HEK293 (cell line): ENCODE measurements at regions not wholly inside any gene's neighbourhood (a gene's known extent, or its start where the extent isn't known, plus 50 kb on each side); places are given as distances from the start of the nearest gene placed in this dataset.

Source experiments
- YY1 ChIP-seq: fragments of 450-650 bp; formaldehyde crosslinking; IDR thresholded peaks from 2 replicates; pipeline ENCODE4 v1.5.1; 2018; ENCODE audit warnings: missing biosample characterization, missing genetic modification characterization
- YY2 ChIP-seq: fragments of 450-650 bp; formaldehyde crosslinking; IDR thresholded peaks from 2 replicates; pipeline ENCODE4 v1.5.1; 2016; ENCODE audit warnings: missing biosample characterization, missing genetic modification characterization
- ZBTB48 ChIP-seq: fragments of 450-650 bp; formaldehyde crosslinking; IDR thresholded peaks from 2 replicates; pipeline ENCODE4 v1.5.1; 2016; ENCODE audit warnings: missing biosample characterization, missing genetic modification characterization
- ZBTB7A ChIP-seq: fragments of 450-650 bp; formaldehyde crosslinking; IDR thresholded peaks from 2 replicates; pipeline ENCODE4 v1.5.1; 2016; ENCODE audit warnings: low read depth, missing biosample characterization, missing genetic modification characterization
- ZBTB8A ChIP-seq: fragments of 450-650 bp; formaldehyde crosslinking; IDR thresholded peaks from 2 replicates; pipeline ENCODE4 v1.5.1; 2016; ENCODE audit warnings: missing biosample characterization, missing genetic modification characterization
- ZEB2 ChIP-seq: fragments of 450-650 bp; formaldehyde crosslinking; IDR thresholded peaks from 2 replicates; pipeline ENCODE4 v1.5.1; 2016; ENCODE audit warnings: missing biosample characterization, missing genetic modification characterization
- ZFHX2 ChIP-seq: fragments of 450-650 bp; formaldehyde crosslinking; conservative IDR thresholded peaks from 2 replicates; pipeline ENCODE4 v1.5.1; 2016; ENCODE audit warnings: missing biosample characterization, missing genetic modification characterization
- ZIC2 ChIP-seq: fragments of 450-650 bp; formaldehyde crosslinking; IDR thresholded peaks from 2 replicates; pipeline ENCODE4 v1.5.1; 2016; ENCODE audit warnings: missing biosample characterization, missing genetic modification characterization
- ZNF18 ChIP-seq: fragments of 450-650 bp; formaldehyde crosslinking; IDR thresholded peaks from 2 replicates; pipeline ENCODE4 v1.5.1; 2016; ENCODE audit warnings: missing biosample characterization, missing genetic modification characterization
- ZNF292 ChIP-seq: fragments of 450-650 bp; formaldehyde crosslinking; IDR thresholded peaks from 2 replicates; pipeline ENCODE4 v1.5.1; 2016; ENCODE audit warnings: low read depth, missing biosample characterization, missing genetic modification characterization, borderline replicate concordance
- ZNF335 ChIP-seq: fragments of 450-650 bp; formaldehyde crosslinking; conservative IDR thresholded peaks from 2 replicates; pipeline ENCODE4 v1.5.1; 2016; ENCODE audit warnings: missing biosample characterization, missing genetic modification characterization
- ZNF362 ChIP-seq: fragments of 450-650 bp; formaldehyde crosslinking; IDR thresholded peaks from 2 replicates; pipeline ENCODE4 v1.5.1; 2016; ENCODE audit warnings: missing biosample characterization, missing genetic modification characterization
- ZNF416 ChIP-seq: fragments of 450-650 bp; formaldehyde crosslinking; IDR thresholded peaks from 2 replicates; pipeline ENCODE4 v1.5.1; 2016; ENCODE audit warnings: missing biosample characterization, missing genetic modification characterization
- ZNF558 ChIP-seq: fragments of 450-650 bp; formaldehyde crosslinking; IDR thresholded peaks from 2 replicates; pipeline ENCODE4 v1.5.1; 2016; ENCODE audit warnings: missing biosample characterization, missing genetic modification characterization
- ZNF561 ChIP-seq: fragments of 450-650 bp; IDR thresholded peaks from 2 replicates; pipeline ENCODE4 v1.5.1; 2018; ENCODE audit warnings: missing biosample characterization, missing genetic modification characterization, borderline replicate concordance
- ZNF571 ChIP-seq: fragments of 450-650 bp; formaldehyde crosslinking; IDR thresholded peaks from 2 replicates; pipeline ENCODE4 v1.5.0; 2017; ENCODE audit warnings: missing biosample characterization, missing genetic modification characterization
- ZNF785 ChIP-seq: fragments of 450-650 bp; formaldehyde crosslinking; IDR thresholded peaks from 2 replicates; pipeline ENCODE4 v1.5.1; 2016; ENCODE audit warnings: missing biosample characterization, missing genetic modification characterization
- ZSCAN23 ChIP-seq: fragments of 450-650 bp; formaldehyde crosslinking; IDR thresholded peaks from 2 replicates; pipeline ENCODE4 v1.5.1; 2016; ENCODE audit warnings: missing biosample characterization, missing genetic modification characterization
- ZSCAN30 ChIP-seq: fragments of 450-650 bp; IDR thresholded peaks from 2 replicates; pipeline ENCODE4 v1.5.1; 2018; ENCODE audit warnings: missing biosample characterization, mild to moderate bottlenecking, missing genetic modification characterization, moderate library complexity
- TF ChIP-seq, protein P1 (sequence below): fragments of 450-650 bp; formaldehyde crosslinking; IDR thresholded peaks from 2 replicates; pipeline ENCODE4 v1.5.1; 2016; ENCODE audit warnings: missing biosample characterization, missing genetic modification characterization, borderline replicate concordance
- TF ChIP-seq, protein P2 (sequence below): fragments of 450-650 bp; formaldehyde crosslinking; IDR thresholded peaks from 2 replicates; pipeline ENCODE4 v1.5.1; 2016; ENCODE audit warnings: missing biosample characterization, missing genetic modification characterization
- TF ChIP-seq, protein P3 (sequence below): fragments of 450-650 bp; formaldehyde crosslinking; IDR thresholded peaks from 2 replicates; pipeline ENCODE4 v1.5.1; 2016; ENCODE audit warnings: missing biosample characterization, missing genetic modification characterization
- TF ChIP-seq, protein P4 (sequence below): fragments of 450-650 bp; formaldehyde crosslinking; IDR thresholded peaks from 2 replicates; pipeline ENCODE4 v1.5.1; 2016; ENCODE audit warnings: missing biosample characterization, missing genetic modification characterization
- TF ChIP-seq, protein P5 (sequence below): IDR thresholded peaks from 2 replicates; pipeline ENCODE4 v1.6.1; 2011; ENCODE audit warnings: mild to moderate bottlenecking, low read depth, low read length, borderline replicate concordance

GRCh38 chr12:63420206-63420644 is 248.1 kb downstream of the DPY19L2 start (continued):
- no peak for TF ChIP-seq ZSCAN23 (tag by site-specific recombination)
- peak; percentile 49 for TF ChIP-seq ZBTB8A (tag by site-specific recombination)
- TF ChIP-seq ZNF335 (tag by site-specific recombination) = peak; percentile 40; the same call in 1 of the 2 replicates
- TF ChIP-seq ZNF571 = no peak
- 0 out of 2 replicates have a peak, but pooled peaks have one; percentile 34 for TF ChIP-seq ZNF18
- TF ChIP-seq ZNF292 = no peak
- 0 out of 2 replicates have a peak, but pooled peaks have one; percentile 16 for TF ChIP-seq YY1 (tag by site-specific recombination)
- TF ChIP-seq YY2 (tag by site-specific recombination) = no peak
- no peak for TF ChIP-seq ZFHX2
- peak; percentile 89 for TF ChIP-seq ZIC2 (tag by site-specific recombination)
- TF ChIP-seq ZNF416 (tag by site-specific recombination) = no peak
- TF ChIP-seq, protein P1, sequence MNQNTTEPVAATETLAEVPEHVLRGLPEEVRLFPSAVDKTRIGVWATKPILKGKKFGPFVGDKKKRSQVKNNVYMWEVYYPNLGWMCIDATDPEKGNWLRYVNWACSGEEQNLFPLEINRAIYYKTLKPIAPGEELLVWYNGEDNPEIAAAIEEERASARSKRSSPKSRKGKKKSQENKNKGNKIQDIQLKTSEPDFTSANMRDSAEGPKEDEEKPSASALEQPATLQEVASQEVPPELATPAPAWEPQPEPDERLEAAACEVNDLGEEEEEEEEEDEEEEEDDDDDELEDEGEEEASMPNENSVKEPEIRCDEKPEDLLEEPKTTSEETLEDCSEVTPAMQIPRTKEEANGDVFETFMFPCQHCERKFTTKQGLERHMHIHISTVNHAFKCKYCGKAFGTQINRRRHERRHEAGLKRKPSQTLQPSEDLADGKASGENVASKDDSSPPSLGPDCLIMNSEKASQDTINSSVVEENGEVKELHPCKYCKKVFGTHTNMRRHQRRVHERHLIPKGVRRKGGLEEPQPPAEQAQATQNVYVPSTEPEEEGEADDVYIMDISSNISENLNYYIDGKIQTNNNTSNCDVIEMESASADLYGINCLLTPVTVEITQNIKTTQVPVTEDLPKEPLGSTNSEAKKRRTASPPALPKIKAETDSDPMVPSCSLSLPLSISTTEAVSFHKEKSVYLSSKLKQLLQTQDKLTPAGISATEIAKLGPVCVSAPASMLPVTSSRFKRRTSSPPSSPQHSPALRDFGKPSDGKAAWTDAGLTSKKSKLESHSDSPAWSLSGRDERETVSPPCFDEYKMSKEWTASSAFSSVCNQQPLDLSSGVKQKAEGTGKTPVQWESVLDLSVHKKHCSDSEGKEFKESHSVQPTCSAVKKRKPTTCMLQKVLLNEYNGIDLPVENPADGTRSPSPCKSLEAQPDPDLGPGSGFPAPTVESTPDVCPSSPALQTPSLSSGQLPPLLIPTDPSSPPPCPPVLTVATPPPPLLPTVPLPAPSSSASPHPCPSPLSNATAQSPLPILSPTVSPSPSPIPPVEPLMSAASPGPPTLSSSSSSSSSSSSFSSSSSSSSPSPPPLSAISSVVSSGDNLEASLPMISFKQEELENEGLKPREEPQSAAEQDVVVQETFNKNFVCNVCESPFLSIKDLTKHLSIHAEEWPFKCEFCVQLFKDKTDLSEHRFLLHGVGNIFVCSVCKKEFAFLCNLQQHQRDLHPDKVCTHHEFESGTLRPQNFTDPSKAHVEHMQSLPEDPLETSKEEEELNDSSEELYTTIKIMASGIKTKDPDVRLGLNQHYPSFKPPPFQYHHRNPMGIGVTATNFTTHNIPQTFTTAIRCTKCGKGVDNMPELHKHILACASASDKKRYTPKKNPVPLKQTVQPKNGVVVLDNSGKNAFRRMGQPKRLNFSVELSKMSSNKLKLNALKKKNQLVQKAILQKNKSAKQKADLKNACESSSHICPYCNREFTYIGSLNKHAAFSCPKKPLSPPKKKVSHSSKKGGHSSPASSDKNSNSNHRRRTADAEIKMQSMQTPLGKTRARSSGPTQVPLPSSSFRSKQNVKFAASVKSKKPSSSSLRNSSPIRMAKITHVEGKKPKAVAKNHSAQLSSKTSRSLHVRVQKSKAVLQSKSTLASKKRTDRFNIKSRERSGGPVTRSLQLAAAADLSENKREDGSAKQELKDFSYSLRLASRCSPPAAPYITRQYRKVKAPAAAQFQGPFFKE (tag by site-specific recombination) = no peak
- TF ChIP-seq, protein P2, sequence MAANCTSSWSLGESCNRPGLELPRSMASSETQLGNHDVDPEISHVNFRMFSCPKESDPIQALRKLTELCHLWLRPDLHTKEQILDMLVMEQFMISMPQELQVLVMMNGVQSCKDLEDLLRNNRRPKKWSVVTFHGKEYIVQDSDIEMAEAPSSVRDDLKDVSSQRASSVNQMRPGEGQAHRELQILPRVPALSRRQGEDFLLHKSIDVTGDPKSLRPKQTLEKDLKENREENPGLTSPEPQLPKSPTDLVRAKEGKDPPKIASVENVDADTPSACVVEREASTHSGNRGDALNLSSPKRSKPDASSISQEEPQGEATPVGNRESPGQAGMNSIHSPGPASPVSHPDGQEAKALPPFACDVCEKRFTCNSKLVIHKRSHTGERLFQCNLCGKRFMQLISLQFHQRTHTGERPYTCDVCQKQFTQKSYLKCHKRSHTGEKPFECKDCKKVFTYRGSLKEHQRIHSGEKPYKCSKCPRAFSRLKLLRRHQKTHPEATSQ (tag by site-specific recombination) = no peak
- TF ChIP-seq, protein P3, sequence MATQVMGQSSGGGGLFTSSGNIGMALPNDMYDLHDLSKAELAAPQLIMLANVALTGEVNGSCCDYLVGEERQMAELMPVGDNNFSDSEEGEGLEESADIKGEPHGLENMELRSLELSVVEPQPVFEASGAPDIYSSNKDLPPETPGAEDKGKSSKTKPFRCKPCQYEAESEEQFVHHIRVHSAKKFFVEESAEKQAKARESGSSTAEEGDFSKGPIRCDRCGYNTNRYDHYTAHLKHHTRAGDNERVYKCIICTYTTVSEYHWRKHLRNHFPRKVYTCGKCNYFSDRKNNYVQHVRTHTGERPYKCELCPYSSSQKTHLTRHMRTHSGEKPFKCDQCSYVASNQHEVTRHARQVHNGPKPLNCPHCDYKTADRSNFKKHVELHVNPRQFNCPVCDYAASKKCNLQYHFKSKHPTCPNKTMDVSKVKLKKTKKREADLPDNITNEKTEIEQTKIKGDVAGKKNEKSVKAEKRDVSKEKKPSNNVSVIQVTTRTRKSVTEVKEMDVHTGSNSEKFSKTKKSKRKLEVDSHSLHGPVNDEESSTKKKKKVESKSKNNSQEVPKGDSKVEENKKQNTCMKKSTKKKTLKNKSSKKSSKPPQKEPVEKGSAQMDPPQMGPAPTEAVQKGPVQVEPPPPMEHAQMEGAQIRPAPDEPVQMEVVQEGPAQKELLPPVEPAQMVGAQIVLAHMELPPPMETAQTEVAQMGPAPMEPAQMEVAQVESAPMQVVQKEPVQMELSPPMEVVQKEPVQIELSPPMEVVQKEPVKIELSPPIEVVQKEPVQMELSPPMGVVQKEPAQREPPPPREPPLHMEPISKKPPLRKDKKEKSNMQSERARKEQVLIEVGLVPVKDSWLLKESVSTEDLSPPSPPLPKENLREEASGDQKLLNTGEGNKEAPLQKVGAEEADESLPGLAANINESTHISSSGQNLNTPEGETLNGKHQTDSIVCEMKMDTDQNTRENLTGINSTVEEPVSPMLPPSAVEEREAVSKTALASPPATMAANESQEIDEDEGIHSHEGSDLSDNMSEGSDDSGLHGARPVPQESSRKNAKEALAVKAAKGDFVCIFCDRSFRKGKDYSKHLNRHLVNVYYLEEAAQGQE (tag by site-specific recombination) = peak; percentile 33; the same call in 1 of the 2 replicates
- TF ChIP-seq ZNF561 (tag by site-specific recombination) = peak; percentile 79; the same call in 1 of the 2 replicates
- no peak for TF ChIP-seq ZBTB48
- no peak for TF ChIP-seq ZBTB7A (tag by site-specific recombination)
- no peak for TF ChIP-seq ZNF785 (tag by site-specific recombination)
- TF ChIP-seq ZEB2 = 0 out of 2 replicates have a peak, but pooled peaks have one; percentile 23
- no peak for TF ChIP-seq ZNF558 (tag by site-specific recombination)
- TF ChIP-seq, protein P4, sequence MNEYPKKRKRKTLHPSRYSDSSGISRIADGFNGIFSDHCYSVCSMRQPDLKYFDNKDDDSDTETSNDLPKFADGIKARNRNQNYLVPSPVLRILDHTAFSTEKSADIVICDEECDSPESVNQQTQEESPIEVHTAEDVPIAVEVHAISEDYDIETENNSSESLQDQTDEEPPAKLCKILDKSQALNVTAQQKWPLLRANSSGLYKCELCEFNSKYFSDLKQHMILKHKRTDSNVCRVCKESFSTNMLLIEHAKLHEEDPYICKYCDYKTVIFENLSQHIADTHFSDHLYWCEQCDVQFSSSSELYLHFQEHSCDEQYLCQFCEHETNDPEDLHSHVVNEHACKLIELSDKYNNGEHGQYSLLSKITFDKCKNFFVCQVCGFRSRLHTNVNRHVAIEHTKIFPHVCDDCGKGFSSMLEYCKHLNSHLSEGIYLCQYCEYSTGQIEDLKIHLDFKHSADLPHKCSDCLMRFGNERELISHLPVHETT = no peak
- TF ChIP-seq, protein P5, sequence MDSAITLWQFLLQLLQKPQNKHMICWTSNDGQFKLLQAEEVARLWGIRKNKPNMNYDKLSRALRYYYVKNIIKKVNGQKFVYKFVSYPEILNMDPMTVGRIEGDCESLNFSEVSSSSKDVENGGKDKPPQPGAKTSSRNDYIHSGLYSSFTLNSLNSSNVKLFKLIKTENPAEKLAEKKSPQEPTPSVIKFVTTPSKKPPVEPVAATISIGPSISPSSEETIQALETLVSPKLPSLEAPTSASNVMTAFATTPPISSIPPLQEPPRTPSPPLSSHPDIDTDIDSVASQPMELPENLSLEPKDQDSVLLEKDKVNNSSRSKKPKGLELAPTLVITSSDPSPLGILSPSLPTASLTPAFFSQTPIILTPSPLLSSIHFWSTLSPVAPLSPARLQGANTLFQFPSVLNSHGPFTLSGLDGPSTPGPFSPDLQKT = no peak
- peak; percentile 54; the same call in 1 of the 2 replicates for TF ChIP-seq ZNF362 (tag by site-specific recombination)
- TF ChIP-seq ZSCAN30 (tag by site-specific recombination) = peak; percentile 93
